BLaER1 (cell line): ENCODE measurements at regions not wholly inside any gene's neighbourhood (a gene's known extent, or its start where the extent isn't known, plus 50 kb on each side); places are given as distances from the start of the nearest gene placed in this dataset.

ENCODE experiments used
- H3K27ac ChIP-seq: shearing (Covaris generic); formaldehyde crosslinking; 2 replicates; pipeline ENCODE4 v1.8.1; 2022
- H3K27me3 ChIP-seq: shearing (Covaris generic); formaldehyde crosslinking; 2 replicates; pipeline ENCODE4 v1.8.1; 2022
- H3K36me3 ChIP-seq: shearing (Covaris generic); formaldehyde crosslinking; 2 replicates; pipeline ENCODE4 v1.8.1; 2022
- H3K4me1 ChIP-seq: shearing (Covaris generic); formaldehyde crosslinking; 2 replicates; pipeline ENCODE4 v1.8.1; 2022
- H3K4me2 ChIP-seq: shearing (Covaris generic); formaldehyde crosslinking; 2 replicates; pipeline ENCODE4 v1.8.1; 2022
- H3K4me3 ChIP-seq: shearing (Covaris generic); formaldehyde crosslinking; 2 replicates; pipeline ENCODE4 v1.8.1; 2022
- H3K9ac ChIP-seq: shearing (Covaris generic); formaldehyde crosslinking; 2 replicates; pipeline ENCODE4 v1.8.1; 2022
- H3K9me3 ChIP-seq: shearing (Covaris generic); formaldehyde crosslinking; 2 replicates; pipeline ENCODE4 v1.8.1; 2022
- H4K20me1 ChIP-seq: shearing (Covaris generic); formaldehyde crosslinking; 2 replicates; pipeline ENCODE4 v1.8.1; 2022
- Cebpa-rat ChIP-seq: shearing (Covaris generic); IDR thresholded peaks from 2 replicates; pipeline ENCODE4 v1.8.1; 2022

DNA sequence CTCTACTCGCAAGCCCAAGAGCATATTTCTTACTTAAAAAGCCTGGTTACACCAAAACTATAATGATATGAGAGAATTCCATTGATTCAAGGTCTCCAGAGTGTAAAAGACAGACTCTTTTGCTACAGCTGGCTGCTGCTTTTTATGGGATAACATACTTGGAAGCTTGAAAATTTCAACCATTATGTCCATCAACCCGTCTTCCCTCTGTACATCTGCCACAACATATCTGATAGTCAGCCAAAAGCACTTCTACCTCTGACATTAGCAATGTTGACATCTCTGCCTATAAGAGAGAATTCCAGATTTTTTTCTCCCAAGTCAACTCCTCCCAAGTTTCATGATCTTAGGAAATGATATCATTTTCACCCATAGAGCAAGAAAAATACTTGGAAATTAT lies 54.4 kb upstream of the IQCM start:
- Histone ChIP-seq H3K4me1 (no peaks in the 10 kb centered on the region), H3K9ac (no peak overlapping the region), H3K36me3 (no peaks in the 10 kb centered on the region), H3K4me3 (no peak overlapping the region), H3K27me3 (no peaks in the 10 kb centered on the region), H3K9me3 (no peaks in the 10 kb centered on the region), H4K20me1 (no peaks in the 10 kb centered on the region), H3K27ac (no peak overlapping the region), H3K4me2 (no peak overlapping the region)
- TF ChIP-seq Cebpa-rat: no peak

DNA sequence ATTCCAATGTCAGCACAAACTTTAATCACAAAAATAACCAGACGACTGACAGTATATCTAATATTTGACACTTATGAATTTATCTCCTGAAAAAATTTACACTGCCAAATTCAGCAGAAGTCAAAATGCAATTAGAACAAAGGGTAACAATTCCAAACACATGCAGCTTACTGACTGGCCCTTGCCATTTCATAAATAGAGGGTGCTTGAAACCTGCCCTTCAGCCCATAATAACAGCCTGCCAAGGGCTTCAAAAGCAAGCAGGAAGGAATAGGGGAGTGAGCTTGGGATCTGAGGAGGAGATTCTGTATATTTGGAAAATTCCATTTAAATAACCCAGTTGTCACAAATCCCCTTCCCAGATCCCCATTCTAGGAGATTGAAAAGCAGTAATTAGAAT lies 66.1 kb upstream of the IQCM start:
- Histone ChIP-seq H3K4me2 (no peak overlapping the region), H4K20me1 (no peaks in the 10 kb centered on the region), H3K27me3 (no peaks in the 10 kb centered on the region), H3K4me1 (no peaks in the 10 kb centered on the region), H3K36me3 (no peaks in the 10 kb centered on the region), H3K9ac (no peak overlapping the region), H3K27ac (no peak overlapping the region), H3K9me3 (no peaks in the 10 kb centered on the region), H3K4me3 (no peak overlapping the region)
- no peak for TF ChIP-seq Cebpa-rat

DNA sequence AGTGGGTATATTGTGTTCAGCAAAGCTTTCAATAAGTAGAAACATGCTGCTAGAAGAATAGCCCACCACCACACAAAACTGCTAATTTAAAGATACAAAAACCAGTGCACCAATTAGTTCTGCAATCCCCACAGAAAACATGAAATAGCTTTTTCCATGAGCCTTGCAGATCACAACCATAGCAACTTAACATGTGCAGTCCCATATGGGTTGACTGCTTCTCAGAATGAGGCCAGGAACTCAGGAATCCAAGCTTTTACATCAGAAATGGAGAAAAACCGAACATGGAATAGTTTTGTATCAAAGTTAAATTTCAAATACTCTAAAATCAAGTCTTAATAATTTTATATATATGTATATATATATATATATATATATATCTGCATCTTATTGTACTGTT lies 66.6 kb upstream of the IQCM start:
- no peaks in the 10 kb centered on the region for H3K9me3 ChIP-seq
- no peaks in the 10 kb centered on the region for H3K4me1 ChIP-seq
- no peak overlapping the region for H3K27ac ChIP-seq
- no peak overlapping the region for H3K4me3 ChIP-seq
- no peaks in the 10 kb centered on the region for H4K20me1 ChIP-seq
- H3K36me3 ChIP-seq: no peaks in the 10 kb centered on the region
- no peak overlapping the region for H3K4me2 ChIP-seq
- no peaks in the 10 kb centered on the region for H3K27me3 ChIP-seq
- no peak for TF ChIP-seq Cebpa-rat
- H3K9ac ChIP-seq: no peak overlapping the region

DNA sequence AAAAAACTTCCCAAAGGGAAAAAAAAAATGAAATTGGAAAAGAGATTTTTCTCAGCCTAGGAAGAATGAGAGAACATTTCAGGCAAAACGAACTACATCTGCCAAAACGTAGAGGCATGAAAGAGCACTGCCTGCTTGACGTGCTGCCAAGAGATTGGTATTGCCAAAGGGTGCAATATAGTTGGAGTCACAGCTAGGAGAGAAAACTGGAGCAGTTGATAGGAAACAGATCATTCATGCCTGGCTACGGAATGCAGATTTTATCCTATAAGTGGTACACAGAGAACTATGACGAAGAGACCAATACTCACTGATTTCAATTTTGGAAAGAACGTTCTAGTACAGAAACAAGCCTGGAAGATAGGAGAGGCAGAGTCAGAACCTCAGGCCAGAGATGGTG lies 68.4 kb upstream of the IQCM start:
- H4K20me1 ChIP-seq: no peaks in the 10 kb centered on the region
- no peak overlapping the region for H3K9ac ChIP-seq
- no peak for TF ChIP-seq Cebpa-rat
- H3K36me3 ChIP-seq: no peaks in the 10 kb centered on the region
- H3K27me3 ChIP-seq: no peaks in the 10 kb centered on the region
- H3K27ac ChIP-seq: no peak overlapping the region
- H3K4me1 ChIP-seq: no peaks in the 10 kb centered on the region
- H3K4me3 ChIP-seq: no peak overlapping the region
- H3K9me3 ChIP-seq: no peaks in the 10 kb centered on the region
- no peak overlapping the region for H3K4me2 ChIP-seq

DNA sequence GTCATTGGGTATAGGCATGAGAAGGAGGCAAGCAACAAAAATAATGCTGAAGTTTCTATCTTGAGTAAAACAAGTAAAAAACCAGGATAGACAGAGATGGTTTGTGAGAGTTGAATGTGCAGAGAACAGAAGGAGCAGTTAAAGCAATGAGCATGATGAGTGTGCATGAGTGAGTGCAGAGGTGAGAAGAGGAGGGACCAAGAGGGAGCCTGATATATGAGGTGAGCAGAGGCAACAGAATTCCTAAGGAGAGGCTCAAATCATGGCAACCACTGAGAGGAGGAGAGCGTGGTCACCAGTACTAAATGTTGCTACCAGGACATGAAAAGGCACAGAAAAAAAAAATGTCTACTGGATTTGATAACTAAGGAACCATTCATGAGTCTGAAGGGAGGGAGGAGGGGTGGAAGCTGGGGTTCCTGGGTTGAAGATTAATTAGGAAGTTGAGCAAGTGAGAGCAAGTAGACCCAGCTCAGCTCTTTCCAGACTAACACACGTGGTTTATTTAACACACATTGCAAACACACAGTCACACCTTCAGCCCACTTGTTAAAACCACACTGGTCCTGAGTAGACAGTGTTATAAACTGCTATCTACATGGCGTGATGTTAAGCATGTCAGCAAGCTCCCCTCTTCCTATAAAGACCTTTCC lies 69.0 kb upstream of the IQCM start:
- no peaks in the 10 kb centered on the region for H3K27me3 ChIP-seq
- no peak overlapping the region for H3K27ac ChIP-seq
- TF ChIP-seq Cebpa-rat: no peak
- H3K4me2 ChIP-seq: no peak overlapping the region
- no peak overlapping the region for H3K9ac ChIP-seq
- no peaks in the 10 kb centered on the region for H4K20me1 ChIP-seq
- no peaks in the 10 kb centered on the region for H3K36me3 ChIP-seq
- no peaks in the 10 kb centered on the region for H3K4me1 ChIP-seq
- H3K4me3 ChIP-seq: no peak overlapping the region
- no peaks in the 10 kb centered on the region for H3K9me3 ChIP-seq

DNA sequence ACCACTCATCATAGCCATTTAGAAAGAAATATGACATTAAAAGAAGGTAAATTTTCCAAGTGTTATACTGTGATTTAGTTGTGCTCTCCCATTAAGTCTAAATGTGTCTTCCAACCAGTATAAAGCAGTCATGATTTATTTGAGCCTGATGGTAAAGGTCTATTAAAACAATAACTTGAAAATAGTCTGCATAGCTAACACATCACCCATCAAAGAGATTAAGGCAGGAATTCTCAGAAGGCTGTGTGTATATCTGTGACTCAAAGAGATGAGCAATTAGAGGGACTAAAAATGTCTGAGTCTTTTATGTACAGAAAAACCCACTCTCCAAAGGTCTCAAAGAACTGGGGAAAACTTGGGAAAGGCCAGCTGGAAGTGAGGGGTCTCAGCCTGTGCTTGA lies 70.3 kb upstream of the IQCM start:
- Histone ChIP-seq H4K20me1 (no peaks in the 10 kb centered on the region), H3K27me3 (no peaks in the 10 kb centered on the region), H3K4me1 (no peaks in the 10 kb centered on the region), H3K4me3 (no peak overlapping the region), H3K27ac (no peak overlapping the region), H3K9ac (no peak overlapping the region), H3K9me3 (no peaks in the 10 kb centered on the region), H3K36me3 (no peaks in the 10 kb centered on the region), H3K4me2 (no peak overlapping the region)
- TF ChIP-seq Cebpa-rat: no peak

DNA sequence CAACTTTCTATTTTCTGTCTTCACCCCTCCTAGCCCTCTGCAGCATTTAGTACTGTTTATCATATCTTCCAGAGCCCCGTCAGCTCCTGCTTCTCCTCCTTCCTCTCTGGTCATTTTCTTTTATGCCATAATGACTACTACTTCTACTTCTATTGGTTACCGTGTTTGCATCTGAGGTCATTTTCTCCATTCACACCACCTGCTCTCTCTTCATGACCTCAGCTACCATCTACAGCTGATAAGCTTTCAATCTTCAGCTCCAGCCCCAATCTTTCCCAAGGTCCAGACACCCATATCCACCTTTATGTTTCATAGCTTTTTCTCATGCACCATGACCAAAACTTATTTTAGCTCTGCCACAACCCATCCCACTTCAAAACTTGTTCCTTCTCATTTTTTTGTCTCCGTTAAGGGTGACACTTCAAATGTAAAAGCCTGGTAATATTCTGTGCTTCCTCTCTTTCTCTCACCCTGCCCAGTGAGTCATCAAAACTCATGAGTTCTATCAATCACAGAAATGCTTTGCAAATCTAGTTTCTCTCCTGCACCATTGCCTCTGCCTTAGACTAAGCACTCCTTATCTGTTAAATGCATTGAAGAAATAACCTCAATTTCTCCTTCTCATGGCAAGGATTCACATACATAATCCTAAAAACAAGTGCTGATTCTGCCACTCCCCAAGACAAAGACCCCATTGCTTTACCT lies 71.3 kb upstream of the IQCM start:
- Histone ChIP-seq H3K4me3 (no peak overlapping the region), H4K20me1 (no peaks in the 10 kb centered on the region), H3K4me2 (no peak overlapping the region), H3K9me3 (no peaks in the 10 kb centered on the region), H3K27me3 (no peaks in the 10 kb centered on the region), H3K9ac (no peak overlapping the region), H3K36me3 (no peaks in the 10 kb centered on the region), H3K4me1 (no peaks in the 10 kb centered on the region), H3K27ac (no peak overlapping the region)
- no peak for TF ChIP-seq Cebpa-rat

DNA sequence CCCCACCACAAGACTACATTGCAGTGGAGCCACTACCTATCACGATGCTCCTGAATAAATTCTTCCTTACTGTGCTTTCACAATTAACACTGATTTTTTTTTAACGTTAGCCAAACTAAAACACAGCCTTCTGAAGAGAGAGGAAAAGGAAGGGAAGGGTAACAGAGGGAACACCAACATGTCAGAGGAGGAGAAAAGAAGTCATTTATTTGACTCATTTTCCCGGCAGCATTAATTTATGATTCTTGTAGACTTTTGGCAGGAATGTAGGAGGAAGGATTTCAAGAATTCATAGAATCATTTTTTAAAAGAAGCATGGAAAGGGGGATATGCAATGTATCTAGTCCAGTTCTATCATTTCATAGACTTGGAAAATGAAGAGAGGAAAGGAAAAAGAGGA lies 74.3 kb upstream of the IQCM start:
- Histone ChIP-seq H3K9me3 (no peaks in the 10 kb centered on the region), H3K4me2 (no peak overlapping the region), H3K27ac (no peak overlapping the region), H4K20me1 (no peaks in the 10 kb centered on the region), H3K36me3 (no peaks in the 10 kb centered on the region), H3K9ac (no peak overlapping the region), H3K27me3 (no peaks in the 10 kb centered on the region), H3K4me1 (no peaks in the 10 kb centered on the region), H3K4me3 (no peak overlapping the region)
- no peak for TF ChIP-seq Cebpa-rat

DNA sequence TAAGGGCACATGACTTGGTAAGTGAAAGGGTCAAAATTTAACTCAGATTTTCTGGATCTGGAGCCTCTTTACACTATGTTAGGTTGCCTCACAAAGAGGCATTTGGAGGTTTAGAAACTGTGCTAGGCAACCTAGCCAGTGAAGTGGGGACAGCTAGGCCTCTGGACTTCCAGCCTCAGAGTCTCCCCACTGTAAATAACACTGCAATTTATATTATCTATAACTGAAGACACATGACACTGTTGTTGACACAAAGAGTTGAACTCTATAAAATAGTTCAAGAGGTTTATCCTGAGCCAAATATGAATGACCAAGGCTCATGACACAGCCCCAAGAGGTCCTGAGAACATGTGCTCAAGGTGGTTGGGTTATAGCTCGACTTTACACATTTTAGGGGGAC lies 74.9 kb upstream of the IQCM start:
- Histone ChIP-seq H3K27me3 (no peaks in the 10 kb centered on the region), H4K20me1 (no peaks in the 10 kb centered on the region), H3K9ac (no peak overlapping the region), H3K4me1 (no peaks in the 10 kb centered on the region), H3K4me3 (no peak overlapping the region), H3K36me3 (no peaks in the 10 kb centered on the region), H3K4me2 (no peak overlapping the region), H3K27ac (no peak overlapping the region), H3K9me3 (no peaks in the 10 kb centered on the region)
- TF ChIP-seq Cebpa-rat: no peak

DNA sequence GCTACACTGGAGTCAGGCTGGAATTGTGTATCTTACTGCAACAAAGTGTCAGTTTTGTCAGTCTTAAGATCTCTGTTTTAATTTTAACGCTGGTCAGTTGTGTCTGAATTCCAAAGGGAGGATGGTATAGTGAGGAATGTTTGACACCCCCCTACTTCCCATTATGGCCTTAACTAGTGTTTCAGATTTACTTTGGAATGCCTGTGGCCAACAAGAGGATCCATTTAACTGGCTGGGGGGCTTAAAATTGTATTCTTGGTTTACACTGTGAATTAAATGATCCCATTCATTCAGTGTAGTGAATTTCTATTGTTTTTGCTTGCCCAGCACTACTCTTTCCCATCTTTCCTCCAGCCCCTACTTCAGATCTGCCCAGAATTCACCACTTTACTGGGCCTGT lies 75.8 kb upstream of the IQCM start:
- Histone ChIP-seq H3K27me3 (no peaks in the 10 kb centered on the region), H3K9me3 (no peaks in the 10 kb centered on the region), H3K36me3 (no peaks in the 10 kb centered on the region), H3K27ac (no peak overlapping the region), H3K4me2 (no peak overlapping the region), H4K20me1 (no peaks in the 10 kb centered on the region), H3K4me1 (no peaks in the 10 kb centered on the region), H3K4me3 (no peak overlapping the region), H3K9ac (no peak overlapping the region)
- TF ChIP-seq Cebpa-rat: no peak

DNA sequence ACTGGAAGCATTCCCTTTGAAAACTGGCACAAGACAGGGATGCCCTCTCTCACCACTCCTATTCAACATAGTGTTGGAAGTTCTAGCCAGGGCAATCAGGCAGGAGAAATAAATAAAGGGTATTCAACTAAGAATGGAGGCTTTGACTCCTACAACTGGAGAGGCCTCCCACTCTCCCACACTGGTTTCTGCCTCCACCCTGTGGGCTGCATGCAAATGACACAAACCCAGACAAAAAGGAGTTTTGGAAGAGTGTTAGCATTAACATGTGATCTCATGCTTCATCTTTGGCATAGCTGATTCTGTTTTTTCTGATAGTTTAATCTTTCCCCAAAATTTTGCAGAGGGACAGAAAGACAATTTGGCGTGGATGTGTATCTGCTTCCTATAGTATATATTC lies 80.8 kb upstream of the IQCM start:
- TF ChIP-seq Cebpa-rat: no peak
- Histone ChIP-seq H3K27me3 (no peaks in the 10 kb centered on the region), H3K4me2 (no peak overlapping the region), H3K36me3 (no peaks in the 10 kb centered on the region), H3K27ac (no peak overlapping the region), H3K9ac (no peak overlapping the region), H3K4me3 (no peak overlapping the region), H4K20me1 (no peaks in the 10 kb centered on the region), H3K9me3 (no peaks in the 10 kb centered on the region), H3K4me1 (no peaks in the 10 kb centered on the region)
